Testis (tissue), 2 donors: ENCODE measurements at regions not wholly inside any gene's neighbourhood (a gene's known extent, or its start where the extent isn't known, plus 50 kb on each side); places are given as distances from the start of the nearest gene placed in this dataset.
A peak's percentile ranks its signal among the peaks of the same experiment; 100 is the strongest.

ENCODE experiments used
- DNase-seq: peaks from one replicate; pipeline ENCODE4 v3.0.0-alpha.2; 2019
- H3K27ac ChIP-seq, 2 donors: fragments of 200-600 bp; sonication (generic); one replicate each; pipeline ENCODE4 v1.5.1; 2019
- H3K27me3 ChIP-seq: fragments of 200-600 bp; sonication (generic); one replicate; pipeline ENCODE4 v1.5.1; 2019
- H3K36me3 ChIP-seq: fragments of 200-600 bp; sonication (generic); one replicate; pipeline ENCODE4 v1.5.1; 2017; ENCODE audit warnings: low read depth; ENCODE audit errors: missing control alignments
- H3K4me1 ChIP-seq: fragments of 200-600 bp; sonication (generic); one replicate; pipeline ENCODE4 v1.5.1; 2019
- H3K4me3 ChIP-seq, 2 donors: fragments of 200-600 bp; sonication (generic); one replicate each; pipeline ENCODE4 v1.5.1; 2017 to 2019
- H3K9me3 ChIP-seq: fragments of 200-600 bp; sonication (generic); one replicate; pipeline ENCODE4 v1.5.1; 2017
- POLR2A ChIP-seq: fragments of 450-650 bp; IDR thresholded peaks from one replicate; pipeline ENCODE4 v1.6.1; 2017; ENCODE audit warnings: antibody characterized with exemption, mild to moderate bottlenecking, moderate library complexity
- WGBS, 2 donors: methylation state at CpG; one replicate each; pipeline ENCODE4 v1.1.5; 2018; 5-methylcytosine and 5-hydroxymethylcytosine counted together
- intact Hi-C: fragments of 100-400 bp; cut with DNase I; formaldehyde crosslinking; loops from one replicate; pipeline ENCODE4 v1.15.1; 2023; ENCODE audit warnings: low total_unique reads
- TF ChIP-seq, protein P1 (sequence below), 3 experiments: fragments of 450-650 bp in 2 of 3; fragments of 200-600 bp in 1 of 3; sonication (generic) in 1 of 3; IDR thresholded peaks; one replicate each; pipeline ENCODE4 v1.5.1; 2016 to 2019; ENCODE audit warnings: antibody characterized with exemption in 3 of 3, mild to moderate bottlenecking in 2 of 3, moderate library complexity in 1 of 3

- H3K36me3 ChIP-seq, result no peaks in the 10 kb centered on the region
- DNase-seq, result no peak
- H3K27me3 ChIP-seq, result no peaks in the 10 kb centered on the region
- 42 to 50% methylated on average over 4 of the region's 4 CpGs for WGBS, 2 donors
- TF ChIP-seq, protein P1, sequence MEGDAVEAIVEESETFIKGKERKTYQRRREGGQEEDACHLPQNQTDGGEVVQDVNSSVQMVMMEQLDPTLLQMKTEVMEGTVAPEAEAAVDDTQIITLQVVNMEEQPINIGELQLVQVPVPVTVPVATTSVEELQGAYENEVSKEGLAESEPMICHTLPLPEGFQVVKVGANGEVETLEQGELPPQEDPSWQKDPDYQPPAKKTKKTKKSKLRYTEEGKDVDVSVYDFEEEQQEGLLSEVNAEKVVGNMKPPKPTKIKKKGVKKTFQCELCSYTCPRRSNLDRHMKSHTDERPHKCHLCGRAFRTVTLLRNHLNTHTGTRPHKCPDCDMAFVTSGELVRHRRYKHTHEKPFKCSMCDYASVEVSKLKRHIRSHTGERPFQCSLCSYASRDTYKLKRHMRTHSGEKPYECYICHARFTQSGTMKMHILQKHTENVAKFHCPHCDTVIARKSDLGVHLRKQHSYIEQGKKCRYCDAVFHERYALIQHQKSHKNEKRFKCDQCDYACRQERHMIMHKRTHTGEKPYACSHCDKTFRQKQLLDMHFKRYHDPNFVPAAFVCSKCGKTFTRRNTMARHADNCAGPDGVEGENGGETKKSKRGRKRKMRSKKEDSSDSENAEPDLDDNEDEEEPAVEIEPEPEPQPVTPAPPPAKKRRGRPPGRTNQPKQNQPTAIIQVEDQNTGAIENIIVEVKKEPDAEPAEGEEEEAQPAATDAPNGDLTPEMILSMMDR (IDR thresholded peaks at IDR 0.05), result no peak
- no peak for TF ChIP-seq POLR2A
- intact Hi-C loops, result no loop called here
- no peak overlapping the region for H3K27ac ChIP-seq
- no peaks in the 10 kb centered on the region for H3K9me3 ChIP-seq
- H3K4me3 ChIP-seq, result no peak overlapping the region
- no peaks in the 10 kb centered on the region for H3K4me1 ChIP-seq
Observed at GRCh38 chr13:50220938-50221337, 205.7 kb downstream of the KCNRG start.

- no peak for TF ChIP-seq POLR2A
- TF ChIP-seq, protein P1 (IDR thresholded peaks at IDR 0.05), result no peak
- H3K4me3 ChIP-seq, result no peak overlapping the region
- no peaks in the 10 kb centered on the region for H3K27me3 ChIP-seq
- H3K36me3 ChIP-seq, result no peaks in the 10 kb centered on the region
- no peak overlapping the region for H3K27ac ChIP-seq
- DNase-seq, result peak; percentile 51
- WGBS, 2 donors, result 43 to 57% methylated on average over 13 of the region's 13 CpGs
- no peaks in the 10 kb centered on the region for H3K9me3 ChIP-seq
- H3K4me1 ChIP-seq, result no peaks in the 10 kb centered on the region
- intact Hi-C loops, result no loop called here
Observed at GRCh38 chr13:50222569-50223332, 207.5 kb downstream of the KCNRG start.

- intact Hi-C loops, result no loop called here
- WGBS, 2 donors, result 79 to 85% methylated on average over 4 of the region's 4 CpGs
- DNase-seq, result no peak
- no peak for TF ChIP-seq POLR2A
- TF ChIP-seq, protein P1 (IDR thresholded peaks at IDR 0.05), result no peak
- Histone ChIP-seq H3K4me1 (no peaks in the 10 kb centered on the region), H3K27ac (no peak overlapping the region), H3K4me3 (no peak overlapping the region), H3K9me3 (no peaks in the 10 kb centered on the region), H3K27me3 (no peaks in the 10 kb centered on the region), H3K36me3 (no peaks in the 10 kb centered on the region)
Observed at GRCh38 chr13:50224534-50224933, 209.3 kb downstream of the KCNRG start.

- TF ChIP-seq, protein P1 (IDR thresholded peaks at IDR 0.05), result no peak
- TF ChIP-seq POLR2A, result no peak
- intact Hi-C loops, result no loop called here
- no peak overlapping the region for H3K27ac ChIP-seq
- H3K4me1 ChIP-seq, result no peaks in the 10 kb centered on the region
- no peaks in the 10 kb centered on the region for H3K27me3 ChIP-seq
- WGBS, 2 donors, result 70 to 88% methylated on average over 3 of the region's 3 CpGs
- DNase-seq, result no peak
- no peaks in the 10 kb centered on the region for H3K36me3 ChIP-seq
- no peaks in the 10 kb centered on the region for H3K9me3 ChIP-seq
- H3K4me3 ChIP-seq, result no peak overlapping the region
Observed at GRCh38 chr13:50225193-50226155, 210.2 kb downstream of the KCNRG start.
